Eye (tissue), 1 donor: ENCODE measurements at regions not wholly inside any gene's neighbourhood (a gene's known extent, or its start where the extent isn't known, plus 50 kb on each side); places are given as distances from the start of the nearest gene placed in this dataset.

ENCODE experiments used
- DNase-seq: peaks from one replicate; pipeline ENCODE4 v3.0.0-alpha.2; 2015

- no peak for DNase-seq
Measured at GRCh38 chr16:20259541-20259940, 67.8 kb downstream of the GP2 start.

- DNase-seq, result no peak
Measured at GRCh38 chr16:20257234-20257633, 70.1 kb downstream of the GP2 start.

GRCh38 chr16:20255002-20255401 lies 72.3 kb downstream of the GP2 start:
- no peak for DNase-seq

- no peak for DNase-seq
Measured at GRCh38 chr16:20253825-20254224, 73.5 kb downstream of the GP2 start.

- no peak for DNase-seq
Measured at GRCh38 chr16:20249211-20249610, 78.1 kb downstream of the GP2 start.

GRCh38 chr16:20247076-20247475 lies 80.2 kb downstream of the GP2 start:
- no peak for DNase-seq

GRCh38 chr16:20243731-20244281 lies 83.5 kb downstream of the GP2 start:
- peak; percentile 31 for DNase-seq

GRCh38 chr16:20242568-20243255 lies 84.6 kb downstream of the GP2 start:
- peak; percentile 74 for DNase-seq

GRCh38 chr16:20241321-20241720 lies 86.0 kb downstream of the GP2 start:
- no peak for DNase-seq

GRCh38 chr16:20236579-20237289 lies 90.6 kb downstream of the GP2 start:
- no peak for DNase-seq

- DNase-seq, result no peak
Measured at GRCh38 chr16:20225228-20225733, 102.0 kb downstream of the GP2 start.

GRCh38 chr16:20221208-20221607 lies 106.1 kb downstream of the GP2 start:
- DNase-seq, result peak; percentile 30

- DNase-seq, result no peak
Measured at GRCh38 chr16:20218093-20218492, 109.2 kb downstream of the GP2 start.

GRCh38 chr16:20216591-20217217 lies 110.6 kb downstream of the GP2 start:
- no peak for DNase-seq

- peak; percentile 56 for DNase-seq
Measured at GRCh38 chr16:20214401-20214800, 112.9 kb downstream of the GP2 start.

GRCh38 chr16:20203272-20203671 lies 124.0 kb downstream of the GP2 start:
- no peak for DNase-seq

- no peak for DNase-seq
Measured at GRCh38 chr16:20202747-20203146, 124.6 kb downstream of the GP2 start.

- no peak for DNase-seq
Measured at GRCh38 chr16:20192801-20193200, 119.1 kb upstream of the GPR139 start.

- DNase-seq, result no peak
Measured at GRCh38 chr16:20191566-20191965, 117.9 kb upstream of the GPR139 start.

- DNase-seq, result no peak
Measured at GRCh38 chr16:20181949-20182348, 108.3 kb upstream of the GPR139 start.

- no peak for DNase-seq
Measured at GRCh38 chr16:20181416-20181815, 107.7 kb upstream of the GPR139 start.

- no peak for DNase-seq
Measured at GRCh38 chr16:20178297-20178696, 104.6 kb upstream of the GPR139 start.

GRCh38 chr16:20175358-20175757 lies 101.7 kb upstream of the GPR139 start:
- DNase-seq, result no peak

- DNase-seq, result no peak
Measured at GRCh38 chr16:20167323-20167722, 93.6 kb upstream of the GPR139 start.
